PC-9 (cell line): ENCODE measurements at regions not wholly inside any gene's neighbourhood (a gene's known extent, or its start where the extent isn't known, plus 50 kb on each side); places are given as distances from the start of the nearest gene placed in this dataset.

ENCODE experiments used
- EZH2 ChIP-seq: fragments of 200-600 bp; sonication (generic); IDR thresholded peaks from 2 replicates; pipeline ENCODE4 v1.8.0; 2017; ENCODE audit warnings: antibody characterized with exemption, low read depth
- TF ChIP-seq, protein P1 (sequence below): fragments of 200-600 bp; sonication (generic); conservative IDR thresholded peaks from 2 replicates; pipeline ENCODE4 v1.6.1; 2017; ENCODE audit warnings: mixed run types, antibody characterized with exemption, mild to moderate bottlenecking, moderate library complexity

DNA sequence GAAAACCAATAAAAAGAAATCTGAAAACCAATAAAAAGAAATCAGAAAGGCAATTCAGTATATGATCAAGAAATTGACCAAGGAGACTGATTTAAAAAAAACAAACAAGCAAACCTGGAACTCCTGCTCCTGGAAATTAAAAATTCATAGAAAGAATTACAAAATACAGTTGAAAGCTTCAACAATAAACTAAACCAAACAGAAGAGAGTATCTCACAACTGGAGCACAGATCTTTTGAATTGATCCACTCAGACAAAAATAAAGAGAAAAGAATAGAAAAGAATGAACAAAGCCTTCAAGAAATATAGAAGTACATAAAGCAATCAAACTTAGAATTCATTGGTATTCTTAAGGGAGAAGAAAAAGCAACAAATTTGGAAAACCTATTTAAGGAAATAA, 271.4 kb downstream of the MBNL1 start:
- TF ChIP-seq, protein P1, sequence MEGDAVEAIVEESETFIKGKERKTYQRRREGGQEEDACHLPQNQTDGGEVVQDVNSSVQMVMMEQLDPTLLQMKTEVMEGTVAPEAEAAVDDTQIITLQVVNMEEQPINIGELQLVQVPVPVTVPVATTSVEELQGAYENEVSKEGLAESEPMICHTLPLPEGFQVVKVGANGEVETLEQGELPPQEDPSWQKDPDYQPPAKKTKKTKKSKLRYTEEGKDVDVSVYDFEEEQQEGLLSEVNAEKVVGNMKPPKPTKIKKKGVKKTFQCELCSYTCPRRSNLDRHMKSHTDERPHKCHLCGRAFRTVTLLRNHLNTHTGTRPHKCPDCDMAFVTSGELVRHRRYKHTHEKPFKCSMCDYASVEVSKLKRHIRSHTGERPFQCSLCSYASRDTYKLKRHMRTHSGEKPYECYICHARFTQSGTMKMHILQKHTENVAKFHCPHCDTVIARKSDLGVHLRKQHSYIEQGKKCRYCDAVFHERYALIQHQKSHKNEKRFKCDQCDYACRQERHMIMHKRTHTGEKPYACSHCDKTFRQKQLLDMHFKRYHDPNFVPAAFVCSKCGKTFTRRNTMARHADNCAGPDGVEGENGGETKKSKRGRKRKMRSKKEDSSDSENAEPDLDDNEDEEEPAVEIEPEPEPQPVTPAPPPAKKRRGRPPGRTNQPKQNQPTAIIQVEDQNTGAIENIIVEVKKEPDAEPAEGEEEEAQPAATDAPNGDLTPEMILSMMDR, result no peak
- no peak for TF ChIP-seq EZH2
